Tibial artery (tissue), 4 donors: ENCODE measurements at regions not wholly inside any gene's neighbourhood (a gene's known extent, or its start where the extent isn't known, plus 50 kb on each side); places are given as distances from the start of the nearest gene placed in this dataset.

ENCODE experiments used
- DNase-seq, 2 donors: peaks; one replicate each; pipeline ENCODE4 v3.0.0-alpha.2; 2019
- H3K27ac ChIP-seq, 2 donors: fragments of 200-600 bp; sonication (generic) in 1 of 2; 1 replicate in 1 of 2; 2 replicates in 1 of 2; pipeline ENCODE4 v1.5.1; 2018 to 2019; ENCODE audit warnings: mild to moderate bottlenecking in 1 of 2
- H3K27me3 ChIP-seq, 2 donors: fragments of 200-600 bp; sonication (generic) in 1 of 2; one replicate each; pipeline versions ENCODE4 v1.5.1 to v1.6.0; 2016 to 2019
- H3K36me3 ChIP-seq, 3 donors: fragments of 200-600 bp; sonication (generic) in 2 of 3; one replicate each; pipeline ENCODE4 v1.5.1; 2016 to 2019; ENCODE audit warnings: mild to moderate bottlenecking in 2 of 3
- H3K4me1 ChIP-seq, 4 donors: fragments of 200-600 bp; sonication (generic) in 2 of 4; 1 replicate in 3 of 4; 2 replicates in 1 of 4; pipeline ENCODE4 v1.5.1; 2016 to 2019
- H3K4me3 ChIP-seq, 2 donors: fragments of 200-600 bp; sonication (generic) in 1 of 2; 1 replicate in 1 of 2; 2 replicates in 1 of 2; pipeline ENCODE4 v1.5.1; 2018 to 2019; ENCODE audit warnings: mild to moderate bottlenecking in 2 of 2
- H3K9me3 ChIP-seq, 3 donors: fragments of 200-600 bp; sonication (generic) in 1 of 3; one replicate each; pipeline ENCODE4 v1.5.1; 2016 to 2019
- intact Hi-C: fragments of 100-400 bp; cut with DNase I; formaldehyde crosslinking; loops from one replicate; pipeline ENCODE4 v1.15.0; 2023; ENCODE audit warnings: low total_unique reads
- TF ChIP-seq, protein P1 (sequence below), 2 experiments: fragments of 200-600 bp in 1 of 2; fragments of 450-650 bp in 1 of 2; IDR thresholded peaks; one replicate each; pipeline ENCODE4 v1.5.1; 2017 to 2019; ENCODE audit warnings: antibody characterized with exemption in 2 of 2, mild to moderate bottlenecking in 1 of 2, moderate library complexity in 1 of 2

DNA sequence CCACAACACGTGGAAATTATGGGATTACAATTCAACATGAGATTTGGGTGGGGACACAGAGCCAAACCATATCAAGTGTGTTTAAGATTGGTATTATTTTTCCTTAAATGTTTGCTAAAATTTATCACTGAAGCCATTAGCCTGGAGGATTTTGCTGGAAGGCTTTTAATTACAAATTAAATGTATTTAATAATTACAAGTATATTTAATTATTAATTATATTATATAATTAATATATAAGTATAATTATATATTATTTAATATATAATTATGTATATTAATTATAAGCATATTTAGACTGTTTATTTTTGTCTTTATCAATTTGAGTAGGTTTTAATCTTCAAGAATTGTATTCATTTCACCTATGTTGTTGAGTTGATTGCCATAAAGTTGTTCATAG lies 427.4 kb upstream of the FLRT2 start:
- H3K4me3 ChIP-seq, result no peak overlapping the region
- no peaks in the 10 kb centered on the region for H3K27me3 ChIP-seq
- no peak for DNase-seq
- no peak overlapping the region for H3K27ac ChIP-seq
- intact Hi-C loops, result no loop called here
- no peaks in the 10 kb centered on the region for H3K4me1 ChIP-seq
- H3K36me3 ChIP-seq, result no peaks in the 10 kb centered on the region
- no peaks in the 10 kb centered on the region for H3K9me3 ChIP-seq
- TF ChIP-seq, protein P1, sequence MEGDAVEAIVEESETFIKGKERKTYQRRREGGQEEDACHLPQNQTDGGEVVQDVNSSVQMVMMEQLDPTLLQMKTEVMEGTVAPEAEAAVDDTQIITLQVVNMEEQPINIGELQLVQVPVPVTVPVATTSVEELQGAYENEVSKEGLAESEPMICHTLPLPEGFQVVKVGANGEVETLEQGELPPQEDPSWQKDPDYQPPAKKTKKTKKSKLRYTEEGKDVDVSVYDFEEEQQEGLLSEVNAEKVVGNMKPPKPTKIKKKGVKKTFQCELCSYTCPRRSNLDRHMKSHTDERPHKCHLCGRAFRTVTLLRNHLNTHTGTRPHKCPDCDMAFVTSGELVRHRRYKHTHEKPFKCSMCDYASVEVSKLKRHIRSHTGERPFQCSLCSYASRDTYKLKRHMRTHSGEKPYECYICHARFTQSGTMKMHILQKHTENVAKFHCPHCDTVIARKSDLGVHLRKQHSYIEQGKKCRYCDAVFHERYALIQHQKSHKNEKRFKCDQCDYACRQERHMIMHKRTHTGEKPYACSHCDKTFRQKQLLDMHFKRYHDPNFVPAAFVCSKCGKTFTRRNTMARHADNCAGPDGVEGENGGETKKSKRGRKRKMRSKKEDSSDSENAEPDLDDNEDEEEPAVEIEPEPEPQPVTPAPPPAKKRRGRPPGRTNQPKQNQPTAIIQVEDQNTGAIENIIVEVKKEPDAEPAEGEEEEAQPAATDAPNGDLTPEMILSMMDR (IDR thresholded peaks at IDR 0.05), result no peak

DNA sequence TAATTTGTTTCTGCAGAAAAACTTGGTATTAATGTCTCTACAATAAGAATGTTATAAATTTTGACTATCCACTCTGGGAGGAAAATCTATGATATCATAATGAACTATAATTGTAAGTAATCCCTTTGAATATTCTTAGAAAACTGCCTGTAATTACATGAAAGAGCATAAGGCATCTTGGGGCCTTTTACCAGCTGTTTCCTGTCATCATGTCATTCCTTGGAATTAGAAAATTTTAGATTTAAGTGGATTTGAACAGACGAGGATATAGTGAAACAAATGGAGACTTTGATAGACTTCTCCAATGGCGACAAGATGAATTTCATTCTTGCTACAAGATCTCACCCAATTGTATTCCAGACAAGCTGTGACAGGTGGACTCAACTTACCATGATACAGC lies 423.4 kb upstream of the FLRT2 start:
- Histone ChIP-seq H3K36me3 (no peaks in the 10 kb centered on the region), H3K27me3 (no peaks in the 10 kb centered on the region), H3K27ac (no peak overlapping the region), H3K4me3 (no peak overlapping the region), H3K9me3 (no peaks in the 10 kb centered on the region), H3K4me1 (no peaks in the 10 kb centered on the region)
- DNase-seq, result no peak
- intact Hi-C loops, result no loop called here
- TF ChIP-seq, protein P1 (IDR thresholded peaks at IDR 0.05), result no peak

DNA sequence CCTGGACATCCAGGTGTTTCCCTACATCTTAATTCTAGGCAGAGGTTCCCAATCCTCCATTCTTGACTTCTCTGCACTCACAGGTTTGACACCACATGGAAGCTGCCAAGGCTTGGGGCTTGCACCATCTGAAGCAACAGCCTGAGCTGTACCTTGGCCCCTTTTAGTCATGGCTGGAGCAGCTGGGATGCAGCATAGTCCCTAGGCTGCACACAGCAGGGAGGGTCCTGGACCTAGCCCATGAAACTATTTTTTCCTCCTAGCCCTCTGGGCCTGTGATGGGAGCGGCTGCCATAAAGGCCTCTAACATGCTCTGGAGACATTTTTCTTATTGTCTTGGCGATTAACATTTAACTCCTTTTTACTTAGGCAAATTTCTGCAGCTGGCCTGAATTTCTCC lies 417.2 kb upstream of the FLRT2 start:
- H3K27ac ChIP-seq, result no peak overlapping the region
- no peak for DNase-seq
- TF ChIP-seq, protein P1 (IDR thresholded peaks at IDR 0.05), result no peak
- H3K4me1 ChIP-seq, result no peaks in the 10 kb centered on the region
- intact Hi-C loops, result no loop called here
- H3K9me3 ChIP-seq, result peaks cover 0 to 3% (median 0%) of the 10 kb centered on the region in 3 donors
- no peaks in the 10 kb centered on the region for H3K36me3 ChIP-seq
- H3K27me3 ChIP-seq, result no peaks in the 10 kb centered on the region
- H3K4me3 ChIP-seq, result no peak overlapping the region

DNA sequence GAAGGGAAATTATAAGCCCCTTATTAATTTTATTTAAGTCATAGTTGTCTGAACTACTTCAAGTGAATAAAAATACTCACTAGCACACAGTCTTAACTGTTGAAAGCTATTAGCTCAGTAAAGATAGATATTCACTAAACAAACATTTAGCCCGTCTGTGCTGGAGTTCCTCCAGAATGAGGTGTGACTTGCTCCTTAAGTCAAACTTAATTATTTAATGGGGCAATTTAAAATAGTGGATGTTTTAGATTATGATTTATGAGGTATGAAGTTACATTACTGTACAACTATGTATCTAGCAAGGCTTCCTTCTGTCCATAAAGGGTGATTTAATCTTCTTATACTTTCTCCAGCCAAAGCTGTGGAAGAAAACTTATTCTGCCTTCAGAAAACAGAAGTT lies 414.0 kb upstream of the FLRT2 start:
- intact Hi-C loops, result no loop called here
- TF ChIP-seq, protein P1 (IDR thresholded peaks at IDR 0.05), result no peak

DNA sequence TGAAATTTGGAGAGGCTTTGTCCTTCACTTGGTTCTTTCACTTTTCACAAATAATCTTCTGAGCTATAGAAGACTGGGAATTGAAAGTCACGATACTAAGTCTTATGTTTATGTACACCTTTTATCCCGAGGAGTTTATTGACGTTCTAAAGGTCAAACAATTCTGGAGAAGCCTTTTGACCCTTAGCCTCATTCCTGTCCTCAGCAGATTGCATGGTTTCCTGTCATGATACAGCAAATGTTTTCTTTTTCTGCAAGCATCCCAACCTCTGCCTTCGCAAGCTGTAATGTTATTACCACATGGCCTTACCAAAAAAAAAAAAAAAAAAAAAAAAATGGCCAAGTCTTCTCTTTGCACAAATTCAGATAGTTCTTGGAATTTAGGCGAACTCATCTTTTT lies 411.7 kb upstream of the FLRT2 start:
- no peaks in the 10 kb centered on the region for H3K9me3 ChIP-seq
- no peak for DNase-seq
- H3K4me3 ChIP-seq, result no peak overlapping the region
- TF ChIP-seq, protein P1 (IDR thresholded peaks at IDR 0.05), result no peak
- H3K36me3 ChIP-seq, result no peaks in the 10 kb centered on the region
- intact Hi-C loops, result no loop called here
- no peaks in the 10 kb centered on the region for H3K4me1 ChIP-seq
- H3K27me3 ChIP-seq, result no peaks in the 10 kb centered on the region
- H3K27ac ChIP-seq, result no peak overlapping the region

More for the DNA sequence above, 414.0 kb upstream of the FLRT2 start:
- no peak overlapping the region for H3K27ac ChIP-seq
- no peaks in the 10 kb centered on the region for H3K4me1 ChIP-seq
- no peak for DNase-seq
- no peaks in the 10 kb centered on the region for H3K27me3 ChIP-seq
- peaks cover 0 to 3% (median 0%) of the 10 kb centered on the region in 3 donors for H3K9me3 ChIP-seq
- H3K4me3 ChIP-seq, result no peak overlapping the region
- no peaks in the 10 kb centered on the region for H3K36me3 ChIP-seq

DNA sequence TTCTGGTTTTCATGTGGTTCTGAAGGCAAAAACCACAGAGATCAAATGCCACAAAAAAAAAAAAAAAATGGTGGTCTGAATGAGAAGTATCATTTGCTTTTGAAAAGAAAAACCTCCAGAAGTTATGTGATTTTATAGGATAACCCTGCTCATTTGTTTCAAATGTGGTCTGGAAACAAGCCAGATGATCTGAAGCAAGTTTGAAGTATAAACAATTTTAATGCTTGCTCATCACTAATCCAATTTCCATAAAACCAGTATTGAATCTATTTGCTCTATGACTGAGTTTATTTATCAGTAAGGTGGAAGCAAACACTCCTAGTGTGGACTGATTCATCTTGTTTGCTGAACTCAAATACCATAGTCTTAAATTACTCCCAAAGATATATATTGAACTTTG lies 407.3 kb upstream of the FLRT2 start:
- DNase-seq, result no peak
- no peaks in the 10 kb centered on the region for H3K36me3 ChIP-seq

More for the DNA sequence above, 407.3 kb upstream of the FLRT2 start:
- TF ChIP-seq, protein P1 (IDR thresholded peaks at IDR 0.05), result no peak
- Histone ChIP-seq H3K27me3 (no peaks in the 10 kb centered on the region), H3K27ac (no peak overlapping the region), H3K9me3 (no peaks in the 10 kb centered on the region), H3K4me3 (no peak overlapping the region), H3K4me1 (no peaks in the 10 kb centered on the region)
- intact Hi-C loops, result no loop called here
